Esophagus (tissue), 2 donors: ENCODE measurements at regions not wholly inside any gene's neighbourhood (a gene's known extent, or its start where the extent isn't known, plus 50 kb on each side); places are given as distances from the start of the nearest gene placed in this dataset.
"Not testable (repeated sequence)": the region's sequence is repeated elsewhere in the genome, so short reads cannot be mapped to it uniquely, and the experiment has no call there.

ENCODE experiments used
- H3K27ac ChIP-seq, 2 donors: one replicate each; pipeline ENCODE4 v1.5.1; 2013; ENCODE audit warnings: low read depth in 2 of 2, mild to moderate bottlenecking in 2 of 2, inconsistent platforms in 1 of 2, low read length in 1 of 2, moderate library complexity in 1 of 2
- H3K27me3 ChIP-seq, 2 donors: one replicate each; pipeline ENCODE4 v1.6.1; 2013; ENCODE audit warnings: low read length in 2 of 2, control low read depth in 1 of 2, mild to moderate bottlenecking in 1 of 2; ENCODE audit not compliant: insufficient read depth in 2 of 2, control insufficient read depth in 1 of 2
- H3K36me3 ChIP-seq, 2 donors: one replicate each; pipeline ENCODE4 v1.6.1; 2013; ENCODE audit warnings: low read length in 1 of 2; ENCODE audit not compliant: control insufficient read depth in 2 of 2, insufficient read depth in 2 of 2
- H3K4me1 ChIP-seq, 2 donors: one replicate each; pipeline ENCODE4 v1.6.1; 2013; ENCODE audit warnings: low read length in 1 of 2; ENCODE audit not compliant: control insufficient read depth in 2 of 2, insufficient read depth in 2 of 2
- H3K4me3 ChIP-seq, 2 donors: one replicate each; pipeline ENCODE4 v1.5.1; 2013; ENCODE audit warnings: low read length in 2 of 2, mild to moderate bottlenecking in 2 of 2, low read depth in 1 of 2, moderate library complexity in 1 of 2
- H3K9me3 ChIP-seq, 2 donors: one replicate each; pipeline ENCODE4 v1.6.1; 2013; ENCODE audit warnings: mild to moderate bottlenecking in 2 of 2, low read depth in 1 of 2, low read length in 1 of 2, moderate library complexity in 1 of 2; ENCODE audit not compliant: control insufficient read depth in 2 of 2, insufficient read depth in 1 of 2
- WGBS, 2 donors: extraction: QIAGEN DNeasy Blood & Tissue Kit; methylation state at CpG; one replicate each; pipeline ENCODE4 v1.1.7; 2013; 5-methylcytosine and 5-hydroxymethylcytosine counted together
- donor health status: healthy with polysubstance abuse.
- donor health status: Bipolar disorder and iron deficiency.

GRCh38 chrX:69066021-69066757 lies 99.1 kb downstream of the PJA1 start:
- Histone ChIP-seq H3K27me3 (no peaks in the 10 kb centered on the region), H3K4me1 (no peaks in the 10 kb centered on the region), H3K36me3 (no peaks in the 10 kb centered on the region), H3K9me3 (peaks cover 0 to 2% of the 10 kb centered on the region in 2 donors), H3K27ac (no peak overlapping the region), H3K4me3 (no peak overlapping the region)
- 79 to 91% methylated on average over 7 of the region's 7 CpGs for WGBS, 2 donors

DNA sequence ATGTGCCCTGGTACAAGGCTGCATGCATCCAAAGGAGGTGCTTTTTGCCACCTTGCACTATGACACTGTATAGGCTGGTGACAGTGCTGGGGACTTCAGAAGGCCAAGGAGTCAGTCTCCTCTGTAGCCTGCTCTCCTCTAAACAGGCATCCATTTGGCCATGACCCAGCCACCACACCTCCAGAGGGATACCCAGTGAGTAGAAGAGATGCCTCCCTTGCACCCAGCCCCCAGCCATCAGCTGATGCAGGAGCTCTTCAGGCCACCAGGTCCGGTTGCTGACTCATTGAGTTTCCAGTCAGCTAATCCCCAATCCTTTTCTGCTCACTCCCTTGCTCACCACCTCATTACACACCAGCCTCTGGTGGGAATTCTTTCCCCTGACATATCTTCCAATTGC lies 99.8 kb downstream of the PJA1 start:
- H3K27ac ChIP-seq, result no peak overlapping the region
- no peaks in the 10 kb centered on the region for H3K27me3 ChIP-seq
- no peak overlapping the region for H3K4me3 ChIP-seq
- H3K4me1 ChIP-seq, result no peaks in the 10 kb centered on the region
- H3K36me3 ChIP-seq, result no peaks in the 10 kb centered on the region
- WGBS, 2 donors, result 40 to 53% methylated on average over 1 of the region's 1 CpG
- peaks cover 0 to 2% of the 10 kb centered on the region in 2 donors for H3K9me3 ChIP-seq

DNA sequence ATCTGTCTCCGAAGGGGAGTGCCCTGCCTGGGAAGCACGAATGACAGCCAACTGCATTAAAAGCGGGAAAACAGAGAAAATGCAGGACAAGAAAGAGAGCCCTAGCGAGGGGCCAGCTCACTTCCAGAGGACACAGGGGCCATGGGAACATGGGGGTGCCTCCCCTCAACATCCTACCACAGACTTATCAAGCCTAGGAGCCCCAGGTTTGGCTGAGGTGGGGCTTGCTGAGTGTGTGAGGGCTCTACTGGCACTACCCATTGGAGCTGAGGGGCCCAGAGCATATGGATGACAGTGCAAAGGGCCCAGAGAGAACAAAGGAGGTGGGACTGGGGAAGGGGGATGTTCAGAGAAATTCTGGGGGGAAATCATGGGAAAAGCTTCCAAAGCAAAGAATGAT lies 101.8 kb downstream of the PJA1 start:
- Histone ChIP-seq H3K4me3 (no peak overlapping the region), H3K36me3 (no peaks in the 10 kb centered on the region), H3K9me3 (peaks cover 0 to 2% of the 10 kb centered on the region in 2 donors), H3K27ac (no peak overlapping the region), H3K4me1 (no peaks in the 10 kb centered on the region), H3K27me3 (peaks cover 0 to 2% of the 10 kb centered on the region in 2 donors)
- WGBS, 2 donors, result 88 to 90% methylated on average over 4 of the region's 4 CpGs

GRCh38 chrX:69062493-69062892 lies 102.8 kb downstream of the PJA1 start:
- H3K4me3 ChIP-seq, result no peak overlapping the region
- no peak overlapping the region for H3K27ac ChIP-seq
- H3K9me3 ChIP-seq, result peaks cover 0 to 2% of the 10 kb centered on the region in 2 donors
- 74 to 83% methylated on average over 4 of the region's 4 CpGs for WGBS, 2 donors
- H3K36me3 ChIP-seq, result no peaks in the 10 kb centered on the region
- peaks cover 0 to 2% of the 10 kb centered on the region in 2 donors for H3K27me3 ChIP-seq
- H3K4me1 ChIP-seq, result no peaks in the 10 kb centered on the region

GRCh38 chrX:69060631-69061408 lies 104.4 kb downstream of the PJA1 start:
- Histone ChIP-seq H3K9me3 (peaks cover 0 to 2% of the 10 kb centered on the region in 2 donors), H3K4me3 (no peak overlapping the region), H3K36me3 (no peaks in the 10 kb centered on the region), H3K4me1 (no peaks in the 10 kb centered on the region), H3K27me3 (peaks cover 0 to 2% of the 10 kb centered on the region in 2 donors), H3K27ac (no peak overlapping the region)
- 57 to 60% methylated on average over 6 of the region's 6 CpGs for WGBS, 2 donors

- Histone ChIP-seq H3K4me3 (no peak overlapping the region), H3K4me1 (no peaks in the 10 kb centered on the region), H3K9me3 (no peaks in the 10 kb centered on the region), H3K27ac (no peak overlapping the region), H3K36me3 (no peaks in the 10 kb centered on the region), H3K27me3 (peaks cover 0 to 2% of the 10 kb centered on the region in 2 donors)
- WGBS, 2 donors, result 83 to 93% methylated on average over 3 of the region's 3 CpGs
Measured at GRCh38 chrX:69055193-69055592, 110.1 kb downstream of the PJA1 start.

DNA sequence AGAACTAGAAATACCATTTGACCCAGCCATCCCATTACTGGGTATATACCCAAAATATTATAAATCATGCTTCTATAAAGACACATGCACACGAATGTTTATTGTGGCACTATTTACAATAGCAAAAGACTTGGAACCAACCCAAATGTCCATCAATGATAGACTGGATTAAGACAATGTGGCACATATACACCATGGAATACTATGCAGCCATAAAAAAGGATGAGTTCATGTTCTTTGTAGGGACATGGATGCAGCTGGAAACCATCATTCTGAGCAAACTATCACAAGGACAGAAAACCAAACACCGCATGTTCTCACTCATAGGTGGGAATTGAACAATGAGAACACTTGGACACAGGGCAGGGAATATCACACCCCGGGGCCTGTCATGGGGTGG lies 110.8 kb downstream of the PJA1 start:
- not testable (repeated sequence) for H3K36me3 ChIP-seq, H3K9me3 ChIP-seq, H3K4me1 ChIP-seq, H3K27ac ChIP-seq, H3K4me3 ChIP-seq, H3K27me3 ChIP-seq
- WGBS, 2 donors, result 83 to 85% methylated on average over 3 of the region's 3 CpGs

- WGBS, 2 donors, result 80 to 89% methylated on average over 3 of the region's 3 CpGs
Measured at GRCh38 chrX:69051901-69052300, 113.4 kb downstream of the PJA1 start.

DNA sequence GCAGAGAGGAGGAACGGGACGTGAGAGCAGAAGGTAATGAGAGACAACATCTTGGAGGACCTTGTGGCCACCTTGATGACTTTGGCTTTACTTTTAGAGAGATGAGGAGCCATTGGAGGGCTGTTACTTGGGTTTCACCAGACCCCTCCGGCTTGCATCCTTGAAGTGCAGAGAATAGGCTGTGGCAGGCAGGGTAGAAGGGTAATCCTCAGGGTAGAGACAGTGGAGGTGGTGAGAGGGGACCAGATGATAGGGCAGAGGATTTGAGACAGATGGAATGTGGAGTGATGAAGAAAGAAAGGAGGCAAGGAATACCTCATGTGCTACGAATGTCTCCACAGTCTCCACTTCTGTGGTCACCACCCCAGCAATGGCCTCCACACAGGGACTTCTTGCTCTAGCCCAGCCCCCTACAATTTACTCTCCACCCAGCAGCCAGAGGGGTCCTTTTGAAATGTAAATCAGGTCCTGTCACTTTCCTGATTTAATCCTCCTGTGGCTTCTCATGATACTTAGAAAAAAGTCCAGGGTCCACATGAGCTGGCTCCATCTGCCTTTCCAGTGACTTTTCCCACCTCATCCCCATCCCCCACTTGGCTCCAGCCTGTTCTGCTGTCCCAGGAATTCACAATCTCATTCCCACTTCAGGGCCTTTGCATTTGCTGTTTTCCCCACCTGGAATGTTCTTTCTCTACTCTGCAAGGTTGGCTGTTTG lies 115.0 kb downstream of the PJA1 start:
- Histone ChIP-seq H3K4me1 (no peaks in the 10 kb centered on the region), H3K27me3 (no peaks in the 10 kb centered on the region), H3K36me3 (no peaks in the 10 kb centered on the region), H3K9me3 (no peaks in the 10 kb centered on the region), H3K4me3 (no peak overlapping the region), H3K27ac (no peak overlapping the region)
- 77 to 94% methylated on average over 4 of the region's 4 CpGs for WGBS, 2 donors

More at GRCh38 chrX:69051901-69052300, 113.4 kb downstream of the PJA1 start:
- no peaks in the 10 kb centered on the region for H3K4me1 ChIP-seq
- H3K9me3 ChIP-seq, result no peaks in the 10 kb centered on the region
- H3K36me3 ChIP-seq, result no peaks in the 10 kb centered on the region
- no peak overlapping the region for H3K27ac ChIP-seq
- no peaks in the 10 kb centered on the region for H3K27me3 ChIP-seq
- no peak overlapping the region for H3K4me3 ChIP-seq
